COLO668 (cell line): ENCODE measurements at regions not wholly inside any gene's neighbourhood (a gene's known extent, or its start where the extent isn't known, plus 50 kb on each side); places are given as distances from the start of the nearest gene placed in this dataset.

ENCODE experiments used
- DNase-seq: peaks from one replicate; lab custom pipeline; 2025; ENCODE audit not compliant: unreplicated experiment; lab: John Stamatoyannopoulos, UW

- DNase-seq = no peak
Observed at GRCh38 chr5:92904021-92904420, 677.0 kb downstream of the NR2F1-AS1 start.

- no peak for DNase-seq
Observed at GRCh38 chr5:92899611-92900010, 681.4 kb downstream of the NR2F1-AS1 start.

GRCh38 chr5:92896722-92897121 lies 684.3 kb downstream of the NR2F1-AS1 start:
- DNase-seq = no peak

- DNase-seq = no peak
Observed at GRCh38 chr5:92890841-92891244, 690.2 kb downstream of the NR2F1-AS1 start.

- no peak for DNase-seq
Observed at GRCh38 chr5:92889140-92889539, 691.9 kb downstream of the NR2F1-AS1 start.

- DNase-seq = no peak
Observed at GRCh38 chr5:92887254-92887653, 693.8 kb downstream of the NR2F1-AS1 start.

- DNase-seq = no peak
Observed at GRCh38 chr5:92886751-92887150, 694.3 kb downstream of the NR2F1-AS1 start.

- DNase-seq = no peak
Observed at GRCh38 chr5:92885950-92886349, 695.1 kb downstream of the NR2F1-AS1 start.

- DNase-seq = no peak
Observed at GRCh38 chr5:92884469-92884868, 696.5 kb downstream of the NR2F1-AS1 start.

- no peak for DNase-seq
Observed at GRCh38 chr5:92879806-92880543, 701.0 kb downstream of the NR2F1-AS1 start.

GRCh38 chr5:92874790-92875189 lies 706.2 kb downstream of the NR2F1-AS1 start:
- DNase-seq = no peak

GRCh38 chr5:92868442-92868841 lies 712.6 kb downstream of the NR2F1-AS1 start:
- no peak for DNase-seq

GRCh38 chr5:92864591-92864990 lies 716.4 kb downstream of the NR2F1-AS1 start:
- peak; percentile 1 for DNase-seq

GRCh38 chr5:92863666-92864065 lies 717.4 kb downstream of the NR2F1-AS1 start:
- no peak for DNase-seq

- DNase-seq = no peak
Observed at GRCh38 chr5:92861531-92862285, 719.3 kb downstream of the NR2F1-AS1 start.

GRCh38 chr5:92860061-92860460 lies 721.0 kb downstream of the NR2F1-AS1 start:
- no peak for DNase-seq

GRCh38 chr5:92852219-92852618 lies 728.8 kb downstream of the NR2F1-AS1 start:
- DNase-seq = no peak

- DNase-seq = peak; percentile 1
Observed at GRCh38 chr5:92850886-92851285, 730.1 kb downstream of the NR2F1-AS1 start.

GRCh38 chr5:92849756-92850155 lies 731.3 kb downstream of the NR2F1-AS1 start:
- DNase-seq = no peak

GRCh38 chr5:92841604-92842155 lies 739.3 kb downstream of the NR2F1-AS1 start:
- no peak for DNase-seq

- DNase-seq = no peak
Observed at GRCh38 chr5:92838253-92838652, 742.8 kb downstream of the NR2F1-AS1 start.
